ENCODE measurements at regions not wholly inside any gene's neighbourhood (a gene's known extent, or its start where the extent isn't known, plus 50 kb on each side); places are given as distances from the start of the nearest gene placed in this dataset.
"Not testable (repeated sequence)": the region's sequence is repeated elsewhere in the genome, so short reads cannot be mapped to it uniquely, and the experiment has no call there.

DNA sequence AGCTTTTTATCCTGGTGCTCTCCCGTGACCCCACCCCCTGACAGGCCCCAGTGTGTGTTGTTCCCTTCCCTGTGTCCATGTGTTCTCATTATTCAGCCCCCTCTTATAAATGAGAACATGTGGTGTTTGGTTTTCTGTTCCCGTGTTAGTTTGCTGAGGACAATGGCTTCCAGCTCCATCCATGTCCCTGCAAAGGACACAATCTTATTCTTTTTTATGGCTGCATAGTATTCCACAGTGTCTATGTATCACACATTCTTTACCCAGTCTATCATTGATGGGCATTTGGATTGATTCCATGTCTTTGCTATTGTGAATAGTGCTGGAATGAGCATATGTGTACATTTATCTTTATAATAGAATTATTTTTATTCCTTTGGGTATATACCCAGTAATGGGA, 360.5 kb downstream of the GATA3 start:
- TF ChIP-seq CTCF, POLR2A, POLR2AphosphoS5 (IDR thresholded peaks at IDR 0.05): not testable (repeated sequence)
